IMR-90 (cell line): ENCODE measurements at regions not wholly inside any gene's neighbourhood (a gene's known extent, or its start where the extent isn't known, plus 50 kb on each side); places are given as distances from the start of the nearest gene placed in this dataset.

Experiments
- ATAC-seq: fragments of 200-7000 bp; cut with Tn5 transposase; 2 replicates; pipeline ENCODE4 v1.9.1; 2020; ENCODE audit warnings: low read depth, mild to moderate bottlenecking, moderate library complexity
- BruUV-seq: library from RNA; stranded (reverse); fragments of 400-500 nt; replicated peaks from 2 replicates; lab custom pipeline; 2021; lab: Mats Ljungman, UMichigan
- CTCF ChIA-PET: fragments of 300-600 bp; formaldehyde crosslinking; extraction: SDS; loops from one replicate; lab custom pipeline; 2021; ENCODE audit warnings: antibody characterized with exemption; lab: Yijun Ruan, JAX
- POLR2A ChIA-PET: fragments of 300-600 bp; sonication (Branson Sonifier 250); formaldehyde crosslinking; loops from one replicate; lab custom pipeline; 2022; ENCODE audit warnings: antibody characterized with exemption; ENCODE audit not compliant: unreplicated experiment; lab: Charles Lee
- DNase-seq: peaks from one replicate; pipeline ENCODE4 v3.0.0; 2013
- H2AFZ ChIP-seq: replicated peaks from 2 replicates; pipeline ENCODE3; 2013; ENCODE audit warnings: low read length, mild to moderate bottlenecking; ENCODE audit not compliant: poor library complexity
- H2AK5ac ChIP-seq: 2 replicates; pipeline ENCODE4 v1.6.1; 2013; ENCODE audit warnings: low read depth, low read length, inconsistent platforms
- H2AK9ac ChIP-seq: replicated peaks from 2 replicates; pipeline ENCODE3; 2013; ENCODE audit warnings: mild to moderate bottlenecking, low read depth, low read length, moderate library complexity; ENCODE audit not compliant: poor library complexity
- H2BK120ac ChIP-seq: 2 replicates; pipeline ENCODE4 v1.6.1; 2013; ENCODE audit warnings: low read depth, low read length, inconsistent platforms
- H2BK15ac ChIP-seq: 3 replicates; pipeline ENCODE4 v1.6.1; 2013; ENCODE audit warnings: low read depth, low read length, inconsistent platforms
- H2BK20ac ChIP-seq: 2 replicates; pipeline ENCODE4 v1.6.1; 2013; ENCODE audit warnings: low read depth, mild to moderate bottlenecking, inconsistent platforms, low read length, moderate library complexity
- H2BK5ac ChIP-seq: 2 replicates; pipeline ENCODE4 v1.6.1; 2013; ENCODE audit warnings: mild to moderate bottlenecking, low read depth, low read length, inconsistent platforms; ENCODE audit not compliant: poor library complexity, severe bottlenecking
- H3K14ac ChIP-seq: replicated peaks from 2 replicates; pipeline ENCODE4 v1.6.1; 2013; ENCODE audit warnings: low read depth, low read length, inconsistent platforms
- H3K18ac ChIP-seq: 2 replicates; pipeline ENCODE4 v1.6.1; 2013; ENCODE audit warnings: low read depth, low read length, control low read depth
- H3K23ac ChIP-seq: 2 replicates; pipeline ENCODE4 v1.6.1; 2013; ENCODE audit warnings: low read depth, low read length, inconsistent platforms
- H3K27ac ChIP-seq: 2 replicates; pipeline ENCODE4 v1.5.1; 2013; ENCODE audit warnings: mild to moderate bottlenecking, control low read depth, low read length; ENCODE audit not compliant: insufficient read depth
- H3K27me3 ChIP-seq: 2 replicates; pipeline ENCODE4 v1.6.1; 2013; ENCODE audit warnings: low read length; ENCODE audit not compliant: control insufficient read depth, insufficient read depth
- H3K36me3 ChIP-seq: 2 replicates; pipeline ENCODE4 v1.6.1; 2013; ENCODE audit warnings: low read length, mixed read lengths; ENCODE audit not compliant: control insufficient read depth, insufficient read depth
- H3K4ac ChIP-seq: 2 replicates; pipeline ENCODE4 v1.6.1; 2013; ENCODE audit warnings: low read depth, low read length, inconsistent platforms
- H3K4me1 ChIP-seq: 2 replicates; pipeline ENCODE4 v1.6.1; 2013; ENCODE audit warnings: low read length, mixed read lengths; ENCODE audit not compliant: control insufficient read depth, insufficient read depth
- H3K4me2 ChIP-seq: 2 replicates; pipeline ENCODE4 v1.6.1; 2013; ENCODE audit warnings: low read depth, mild to moderate bottlenecking, control low read depth, low read length, moderate library complexity
- H3K4me3 ChIP-seq: 2 replicates; pipeline ENCODE4 v1.5.1; 2013; ENCODE audit warnings: low read depth, mild to moderate bottlenecking, control low read depth, low read length, moderate library complexity; ENCODE audit not compliant: insufficient read depth
- H3K56ac ChIP-seq: 2 replicates; pipeline ENCODE4 v1.6.1; 2013; ENCODE audit warnings: low read length, inconsistent platforms; ENCODE audit not compliant: insufficient read depth; ENCODE audit errors: extremely low read depth
- H3K79me1 ChIP-seq, 2 experiments: 2 replicates each; pipeline ENCODE4 v1.6.1; 2013; ENCODE audit warnings: low read length in 2 of 2, inconsistent platforms in 1 of 2, low read depth in 1 of 2
- H3K9ac ChIP-seq: 2 replicates; pipeline ENCODE4 v1.6.1; 2013; ENCODE audit warnings: low read depth, low read length, control low read depth
- H3K9me1 ChIP-seq: 2 replicates; pipeline ENCODE4 v1.6.1; 2013; ENCODE audit warnings: low read length, inconsistent platforms; ENCODE audit not compliant: insufficient read depth
- H3K9me3 ChIP-seq: 2 replicates; pipeline ENCODE4 v1.6.1; 2013; ENCODE audit warnings: low read length; ENCODE audit not compliant: control insufficient read depth, insufficient read depth
- H4K20me1 ChIP-seq: 2 replicates; pipeline ENCODE4 v1.6.1; 2013; ENCODE audit warnings: low read length, inconsistent platforms; ENCODE audit not compliant: insufficient read depth
- H4K5ac ChIP-seq: 2 replicates; pipeline ENCODE4 v1.6.1; 2013; ENCODE audit warnings: mild to moderate bottlenecking, low read depth, low read length, control low read depth
- H4K8ac ChIP-seq, 2 experiments: 2 replicates each; pipeline ENCODE4 v1.6.1; 2013; ENCODE audit warnings: low read depth in 2 of 2, low read length in 2 of 2, control low read depth in 1 of 2, inconsistent platforms in 1 of 2
- H4K91ac ChIP-seq: 2 replicates; pipeline ENCODE4 v1.6.1; 2013; ENCODE audit warnings: low read depth, low read length, inconsistent platforms; ENCODE audit not compliant: insufficient read depth
- CHD1 ChIP-seq: IDR thresholded peaks from 2 replicates; pipeline ENCODE4 v1.6.1; 2012; ENCODE audit warnings: low read depth, low read length, improper control_type of control experiment
- POLR2A ChIP-seq: IDR thresholded peaks from 2 replicates; pipeline ENCODE4 v1.6.1; 2012; ENCODE audit warnings: mild to moderate bottlenecking, low read depth, low read length
- WGBS, 2 experiments: methylation state at CpG; one replicate each; pipeline versions ENCODE4 v1.1.5 to v1.1.7; 2013; ENCODE audit warnings: missing lambda C conversion rate in 2 of 2; ENCODE audit not compliant: insufficient read length in 1 of 2; ENCODE audit errors: extremely low coverage in 2 of 2; 5-methylcytosine and 5-hydroxymethylcytosine counted together
- dilution Hi-C: fragments of 300-500 bp; cut with HindIII; formaldehyde crosslinking; loops from one replicate; pipeline ENCODE4 v1.14.3; 2018; ENCODE audit warnings: low sequenced_read_pairs; ENCODE audit not compliant: unreplicated experiment
- in situ Hi-C: fragments of 300-500 bp; cut with MboI; formaldehyde crosslinking; loops from 3 replicates; pipeline ENCODE4 v1.14.3; 2019; ENCODE audit warnings: low sequenced_read_pairs, inconsistent platforms, mixed read lengths
- intact Hi-C: fragments of 100-400 bp; cut with micrococcal nuclease; formaldehyde crosslinking; loops from 2 replicates; pipeline ENCODE4 v1.10.0; 2022
- TF ChIP-seq, protein P1 (sequence below): conservative IDR thresholded peaks from 2 replicates; pipeline ENCODE4 v1.5.1; 2012; ENCODE audit warnings: mild to moderate bottlenecking, low read depth, low read length, improper control_type of control experiment
- TF ChIP-seq, protein P2 (sequence below): fragments of 150-350 bp; IDR thresholded peaks from 2 replicates; pipeline ENCODE4 v1.6.1; 2016; ENCODE audit warnings: low read depth, mild to moderate bottlenecking, low read length, moderate library complexity, borderline replicate concordance

DNA sequence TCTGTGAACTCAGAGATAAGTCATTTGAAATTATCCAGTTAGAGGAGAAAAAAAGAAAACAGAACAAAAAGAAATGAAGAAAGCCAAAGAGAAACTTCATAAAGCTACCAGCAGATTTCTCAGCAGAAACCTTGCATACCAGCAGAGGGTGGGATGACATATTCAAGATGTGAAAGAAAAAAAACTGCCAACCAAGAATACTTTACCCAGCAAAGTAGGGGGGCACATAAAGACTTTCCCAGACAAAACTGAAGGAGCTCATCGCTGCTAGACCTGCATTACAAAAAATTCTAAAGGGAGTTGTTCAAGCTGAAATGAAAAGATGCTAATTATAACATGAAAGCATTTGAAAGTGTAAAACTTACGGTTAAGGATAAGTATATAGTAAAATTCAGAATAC lies 246.3 kb downstream of the FNDC1 start:
- H3K9me1 ChIP-seq: no peaks in the 10 kb centered on the region
- H3K27ac ChIP-seq: no peak overlapping the region
- H3K4me2 ChIP-seq: no peak overlapping the region
- H4K8ac ChIP-seq: no peak overlapping the region
- H2BK5ac ChIP-seq: no peak overlapping the region
- CTCF ChIA-PET: no interaction called here
- H2BK20ac ChIP-seq: no peak overlapping the region
- no peak for TF ChIP-seq CHD1
- no peak for TF ChIP-seq POLR2A
- TF ChIP-seq, protein P1, sequence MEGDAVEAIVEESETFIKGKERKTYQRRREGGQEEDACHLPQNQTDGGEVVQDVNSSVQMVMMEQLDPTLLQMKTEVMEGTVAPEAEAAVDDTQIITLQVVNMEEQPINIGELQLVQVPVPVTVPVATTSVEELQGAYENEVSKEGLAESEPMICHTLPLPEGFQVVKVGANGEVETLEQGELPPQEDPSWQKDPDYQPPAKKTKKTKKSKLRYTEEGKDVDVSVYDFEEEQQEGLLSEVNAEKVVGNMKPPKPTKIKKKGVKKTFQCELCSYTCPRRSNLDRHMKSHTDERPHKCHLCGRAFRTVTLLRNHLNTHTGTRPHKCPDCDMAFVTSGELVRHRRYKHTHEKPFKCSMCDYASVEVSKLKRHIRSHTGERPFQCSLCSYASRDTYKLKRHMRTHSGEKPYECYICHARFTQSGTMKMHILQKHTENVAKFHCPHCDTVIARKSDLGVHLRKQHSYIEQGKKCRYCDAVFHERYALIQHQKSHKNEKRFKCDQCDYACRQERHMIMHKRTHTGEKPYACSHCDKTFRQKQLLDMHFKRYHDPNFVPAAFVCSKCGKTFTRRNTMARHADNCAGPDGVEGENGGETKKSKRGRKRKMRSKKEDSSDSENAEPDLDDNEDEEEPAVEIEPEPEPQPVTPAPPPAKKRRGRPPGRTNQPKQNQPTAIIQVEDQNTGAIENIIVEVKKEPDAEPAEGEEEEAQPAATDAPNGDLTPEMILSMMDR: no peak
- TF ChIP-seq, protein P2, sequence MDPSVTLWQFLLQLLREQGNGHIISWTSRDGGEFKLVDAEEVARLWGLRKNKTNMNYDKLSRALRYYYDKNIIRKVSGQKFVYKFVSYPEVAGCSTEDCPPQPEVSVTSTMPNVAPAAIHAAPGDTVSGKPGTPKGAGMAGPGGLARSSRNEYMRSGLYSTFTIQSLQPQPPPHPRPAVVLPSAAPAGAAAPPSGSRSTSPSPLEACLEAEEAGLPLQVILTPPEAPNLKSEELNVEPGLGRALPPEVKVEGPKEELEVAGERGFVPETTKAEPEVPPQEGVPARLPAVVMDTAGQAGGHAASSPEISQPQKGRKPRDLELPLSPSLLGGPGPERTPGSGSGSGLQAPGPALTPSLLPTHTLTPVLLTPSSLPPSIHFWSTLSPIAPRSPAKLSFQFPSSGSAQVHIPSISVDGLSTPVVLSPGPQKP: no peak
- H2BK120ac ChIP-seq: no peak overlapping the region
- no peak overlapping the region for H2AK9ac ChIP-seq
- H3K56ac ChIP-seq: no peak overlapping the region
- intact Hi-C loops: no loop called here
- H3K4me1 ChIP-seq: no peaks in the 10 kb centered on the region
- no peak overlapping the region for H4K91ac ChIP-seq
- dilution Hi-C loops: no loop called here
- no CpG with 5 or more reads among the region's 2 CpGs for WGBS, 2 experiments
- H3K23ac ChIP-seq: no peak overlapping the region
- H4K20me1 ChIP-seq: no peaks in the 10 kb centered on the region
- H2BK15ac ChIP-seq: no peak overlapping the region
- H3K36me3 ChIP-seq: no peaks in the 10 kb centered on the region
- in situ Hi-C loops: no loop called here
- H3K9ac ChIP-seq: no peak overlapping the region
- H2AFZ ChIP-seq: no peak overlapping the region
- H2AK5ac ChIP-seq: no peak overlapping the region
- DNase-seq (no peak), ATAC-seq (no peak)
- H3K18ac ChIP-seq: no peak overlapping the region
- H3K9me3 ChIP-seq: peaks cover 6% of the 10 kb centered on the region; the same call in 1 of the 2 replicates
- POLR2A ChIA-PET: no interaction called here
- no peaks in the 10 kb centered on the region for H3K79me1 ChIP-seq
- H3K4me3 ChIP-seq: no peak overlapping the region
- H4K5ac ChIP-seq: no peak overlapping the region
- H3K4ac ChIP-seq: no peak overlapping the region
- BruUV-seq: no TSS peak
- no peaks in the 10 kb centered on the region for H3K27me3 ChIP-seq
- H3K14ac ChIP-seq: no peak overlapping the region
